Erythroblast (primary cell): ENCODE measurements at regions not wholly inside any gene's neighbourhood (a gene's known extent, or its start where the extent isn't known, plus 50 kb on each side); places are given as distances from the start of the nearest gene placed in this dataset.

Experiments
- GATA1 ChIP-seq: IDR thresholded peaks from 2 replicates; pipeline ENCODE4 v1.6.1; 2011; ENCODE audit warnings: low read depth, mild to moderate bottlenecking, control low read depth, low read length, moderate library complexity
- POLR2A ChIP-seq: IDR thresholded peaks from 2 replicates; pipeline ENCODE4 v1.6.1; 2011; ENCODE audit warnings: mild to moderate bottlenecking, low read length

DNA sequence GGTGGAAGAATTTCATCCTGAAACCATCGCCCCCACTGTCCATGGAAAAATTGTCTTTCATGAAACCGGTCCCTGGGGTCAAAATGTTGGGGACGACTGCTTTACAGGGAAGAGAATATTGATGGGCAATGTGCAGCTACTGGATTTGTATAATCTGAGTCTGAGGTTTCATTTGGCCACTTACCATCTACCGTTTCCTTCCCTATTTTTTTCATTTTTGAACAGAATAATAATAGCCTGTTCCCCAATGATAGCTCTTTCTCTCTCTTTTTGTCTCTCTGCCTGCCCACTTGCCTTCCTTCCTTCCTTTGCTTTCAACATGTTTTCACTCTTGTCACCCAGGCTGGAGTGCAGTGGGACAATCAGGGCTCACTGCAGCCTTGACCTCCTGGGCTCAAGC is 78.3 kb upstream of the TLK1 start:
- no peak for TF ChIP-seq POLR2A
- no peak for TF ChIP-seq GATA1
